Upper lobe of left lung (tissue), 6 donors: ENCODE measurements at regions not wholly inside any gene's neighbourhood (a gene's known extent, or its start where the extent isn't known, plus 50 kb on each side); places are given as distances from the start of the nearest gene placed in this dataset.
"Not testable (repeated sequence)": the region's sequence is repeated elsewhere in the genome, so short reads cannot be mapped to it uniquely, and the experiment has no call there.

Experiments used
- ATAC-seq, 2 donors: fragments of 200-7000 bp; cut with Tn5 transposase; one replicate each; pipeline ENCODE4 v1.9.1; 2022; ENCODE audit warnings: mild to moderate bottlenecking in 2 of 2, moderate library complexity in 2 of 2; ENCODE audit not compliant: low FRiP score in 2 of 2
- DNase-seq, 2 donors: peaks; one replicate each; pipeline ENCODE4 v3.0.0-alpha.2; 2019 to 2020
- H3K27ac ChIP-seq, 4 donors: fragments of 200-600 bp; sonication (generic); one replicate each; pipeline ENCODE4 v1.5.1; 2016 to 2019
- H3K27me3 ChIP-seq, 4 donors: fragments of 200-600 bp; sonication (generic); one replicate each; pipeline ENCODE4 v1.5.1; 2017 to 2019
- H3K36me3 ChIP-seq, 4 donors: fragments of 200-600 bp; sonication (generic); one replicate each; pipeline ENCODE4 v1.5.1; 2016 to 2019
- H3K4me1 ChIP-seq, 4 donors: fragments of 200-600 bp; sonication (generic); one replicate each; pipeline ENCODE4 v1.5.1; 2018 to 2019
- H3K4me3 ChIP-seq, 4 donors: fragments of 200-600 bp; sonication (generic); one replicate each; pipeline ENCODE4 v1.5.1; 2017 to 2019; ENCODE audit warnings: mild to moderate bottlenecking in 2 of 4, moderate library complexity in 1 of 4
- H3K9me3 ChIP-seq, 4 donors: fragments of 200-600 bp; sonication (generic); one replicate each; pipeline ENCODE4 v1.5.1; 2018 to 2019
- EP300 ChIP-seq, 4 donors: sonication (generic); formaldehyde crosslinking; IDR thresholded peaks; one replicate each; pipeline ENCODE4 v1.5.1; 2017; ENCODE audit warnings: antibody characterized with exemption in 4 of 4, control low read depth in 2 of 4
- POLR2A ChIP-seq, 4 donors: fragments of 450-650 bp; IDR thresholded peaks; one replicate each; pipeline ENCODE4 v1.5.1; 2016 to 2017; ENCODE audit warnings: antibody characterized with exemption in 4 of 4, mild to moderate bottlenecking in 2 of 4
- POLR2AphosphoS5 ChIP-seq, 2 donors: sonication (generic); formaldehyde crosslinking; IDR thresholded peaks; one replicate each; pipeline ENCODE4 v1.5.1; 2017; ENCODE audit warnings: antibody characterized with exemption in 2 of 2
- WGBS, 2 donors: methylation state at CpG; one replicate each; pipeline ENCODE4 v1.1.5; 2017 to 2018; 5-methylcytosine and 5-hydroxymethylcytosine counted together
- TF ChIP-seq, protein P1 (sequence below), 6 experiments: fragments of 450-650 bp in 4 of 6; fragments of 200-600 bp in 2 of 6; sonication (generic) in 2 of 6; IDR thresholded peaks; one replicate each; pipeline ENCODE4 v1.5.1; 2016 to 2019; ENCODE audit warnings: antibody characterized with exemption in 6 of 6
- donor health status: DM: no; HTN: no; CAD: no; lungs with moderate emphysema.
- donor health status: DM: no; HTN: yes; CAD: no; lungs with severe emphysema.

DNA sequence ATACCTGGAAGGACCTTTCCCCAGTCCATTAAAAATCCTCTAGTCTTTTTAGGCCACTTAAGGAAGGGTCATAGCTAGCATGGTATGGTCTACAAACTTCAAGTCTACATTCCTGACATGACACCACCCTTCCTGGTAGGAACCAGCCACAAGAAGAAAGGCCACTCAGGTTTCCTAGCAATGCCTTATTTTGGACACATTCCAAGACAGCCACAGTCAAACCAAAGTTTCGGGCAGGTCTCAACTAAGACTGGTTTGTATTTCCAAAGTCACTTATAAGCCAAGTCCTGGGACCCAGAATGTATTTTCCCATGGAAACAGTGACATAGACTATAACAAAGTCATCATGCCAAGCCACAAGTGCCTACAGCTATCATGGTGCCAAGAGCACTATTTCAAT is 50.6 kb upstream of the SLC44A3 start:
- ATAC-seq (no peak), DNase-seq (peak in 1 of 2 donors; percentile 57)
- H3K36me3 ChIP-seq = no peaks in the 10 kb centered on the region
- H3K4me3 ChIP-seq = no peak overlapping the region
- H3K9me3 ChIP-seq = no peaks in the 10 kb centered on the region
- TF ChIP-seq POLR2A (IDR thresholded peaks at IDR 0.05) (no peak), EP300 (IDR thresholded peaks at IDR 0.05) (peak in 1 of 4 donors; percentile 62)
- H3K27ac ChIP-seq = peak overlapping the region in 2 of 4 donors; percentile 3 to 61
- H3K4me1 ChIP-seq = peaks cover 6 to 38% (median 21%) of the 10 kb centered on the region in 4 donors
- no peaks in the 10 kb centered on the region for H3K27me3 ChIP-seq
- whole genome bisulfite sequencing, 2 donors = 0 to 8% methylated on average over 1 of the region's 1 CpG

- Histone ChIP-seq H3K36me3 (no peaks in the 10 kb centered on the region), H3K4me1 (peaks cover 0 to 28% (median 13%) of the 10 kb centered on the region in 4 donors), H3K27ac (peak overlapping the region in 1 of 4 donors; percentile 61), H3K4me3 (no peak overlapping the region), H3K9me3 (no peaks in the 10 kb centered on the region), H3K27me3 (no peaks in the 10 kb centered on the region)
- ATAC-seq = peak in 1 of 2 donors; percentile 29
- WGBS, 2 donors = 39 to 61% methylated on average over 4 of the region's 4 CpGs
- no peak for DNase-seq
- TF ChIP-seq, protein P1, sequence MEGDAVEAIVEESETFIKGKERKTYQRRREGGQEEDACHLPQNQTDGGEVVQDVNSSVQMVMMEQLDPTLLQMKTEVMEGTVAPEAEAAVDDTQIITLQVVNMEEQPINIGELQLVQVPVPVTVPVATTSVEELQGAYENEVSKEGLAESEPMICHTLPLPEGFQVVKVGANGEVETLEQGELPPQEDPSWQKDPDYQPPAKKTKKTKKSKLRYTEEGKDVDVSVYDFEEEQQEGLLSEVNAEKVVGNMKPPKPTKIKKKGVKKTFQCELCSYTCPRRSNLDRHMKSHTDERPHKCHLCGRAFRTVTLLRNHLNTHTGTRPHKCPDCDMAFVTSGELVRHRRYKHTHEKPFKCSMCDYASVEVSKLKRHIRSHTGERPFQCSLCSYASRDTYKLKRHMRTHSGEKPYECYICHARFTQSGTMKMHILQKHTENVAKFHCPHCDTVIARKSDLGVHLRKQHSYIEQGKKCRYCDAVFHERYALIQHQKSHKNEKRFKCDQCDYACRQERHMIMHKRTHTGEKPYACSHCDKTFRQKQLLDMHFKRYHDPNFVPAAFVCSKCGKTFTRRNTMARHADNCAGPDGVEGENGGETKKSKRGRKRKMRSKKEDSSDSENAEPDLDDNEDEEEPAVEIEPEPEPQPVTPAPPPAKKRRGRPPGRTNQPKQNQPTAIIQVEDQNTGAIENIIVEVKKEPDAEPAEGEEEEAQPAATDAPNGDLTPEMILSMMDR (IDR thresholded peaks at IDR 0.05) = no peak
- TF ChIP-seq EP300 (IDR thresholded peaks at IDR 0.05) (peak in 3 of 4 donors; percentile 74 to 96 (median 75)), POLR2AphosphoS5 (IDR thresholded peaks at IDR 0.05) (peak in 1 of 2 donors; percentile 57), POLR2A (IDR thresholded peaks at IDR 0.05) (no peak)
Measured at GRCh38 chr1:94768036-94768435, 52.1 kb upstream of the SLC44A3 start.

DNA sequence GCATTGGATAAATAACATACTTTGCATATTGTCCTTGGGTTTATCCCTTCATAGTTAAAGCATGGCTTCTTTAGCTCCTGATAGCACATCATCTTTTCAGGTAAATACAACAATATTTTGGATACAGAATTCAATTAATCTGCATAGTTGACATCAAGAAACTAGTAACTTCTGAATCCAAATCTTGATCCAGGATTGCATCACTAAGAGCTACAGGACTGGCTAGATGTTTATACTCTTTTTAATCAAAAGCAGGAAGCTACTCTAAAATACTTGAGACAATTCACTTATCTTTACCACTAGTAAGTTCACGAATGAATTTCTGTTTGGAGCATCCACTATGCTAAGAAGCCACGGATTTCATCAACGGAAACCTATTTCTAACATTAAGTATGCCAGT is 54.2 kb upstream of the SLC44A3 start:
- 76 to 84% methylated on average over 3 of the region's 3 CpGs for WGBS, 2 donors
- H3K4me3 ChIP-seq = no peak overlapping the region
- H3K27ac ChIP-seq = no peak overlapping the region
- no peaks in the 10 kb centered on the region for H3K9me3 ChIP-seq
- TF ChIP-seq POLR2AphosphoS5 (IDR thresholded peaks at IDR 0.05) (no peak), EP300 (IDR thresholded peaks at IDR 0.05) (no peak)
- peaks cover 0 to 18% (median 3%) of the 10 kb centered on the region in 4 donors for H3K4me1 ChIP-seq
- no peak for DNase-seq
- no peaks in the 10 kb centered on the region for H3K27me3 ChIP-seq
- no peaks in the 10 kb centered on the region for H3K36me3 ChIP-seq
- no peak for ATAC-seq

DNA sequence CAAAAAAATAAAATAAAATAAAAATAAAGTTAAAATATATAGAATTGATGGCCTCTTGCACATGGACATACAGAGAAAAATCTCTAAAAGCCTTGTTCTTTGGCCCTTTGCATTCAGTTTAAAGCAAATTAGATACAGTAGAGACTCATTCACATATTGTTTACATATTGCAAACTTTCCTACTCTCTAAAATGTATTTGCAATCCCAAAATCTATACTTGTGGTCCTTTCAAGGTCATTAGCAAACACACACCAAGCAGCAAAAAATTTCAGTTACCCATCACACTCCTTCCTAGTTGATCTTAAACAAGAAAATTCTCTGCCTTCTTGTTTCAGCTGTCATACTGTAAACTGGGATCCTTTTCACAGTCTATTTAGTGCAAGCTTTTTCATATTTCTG is 61.0 kb upstream of the SLC44A3 start:
- Histone ChIP-seq H3K4me3 (no peak overlapping the region), H3K4me1 (peaks cover 4 to 13% (median 11%) of the 10 kb centered on the region in 4 donors), H3K36me3 (no peaks in the 10 kb centered on the region), H3K9me3 (no peaks in the 10 kb centered on the region), H3K27me3 (no peaks in the 10 kb centered on the region), H3K27ac (no peak overlapping the region)
- TF ChIP-seq POLR2AphosphoS5 (IDR thresholded peaks at IDR 0.05) = no peak
- TF ChIP-seq EP300 (IDR thresholded peaks at IDR 0.05) = no peak
- no peak for TF ChIP-seq POLR2A (IDR thresholded peaks at IDR 0.05)
- TF ChIP-seq, protein P1 (IDR thresholded peaks at IDR 0.05) = no peak
- ATAC-seq (no peak), DNase-seq (no peak)

DNA sequence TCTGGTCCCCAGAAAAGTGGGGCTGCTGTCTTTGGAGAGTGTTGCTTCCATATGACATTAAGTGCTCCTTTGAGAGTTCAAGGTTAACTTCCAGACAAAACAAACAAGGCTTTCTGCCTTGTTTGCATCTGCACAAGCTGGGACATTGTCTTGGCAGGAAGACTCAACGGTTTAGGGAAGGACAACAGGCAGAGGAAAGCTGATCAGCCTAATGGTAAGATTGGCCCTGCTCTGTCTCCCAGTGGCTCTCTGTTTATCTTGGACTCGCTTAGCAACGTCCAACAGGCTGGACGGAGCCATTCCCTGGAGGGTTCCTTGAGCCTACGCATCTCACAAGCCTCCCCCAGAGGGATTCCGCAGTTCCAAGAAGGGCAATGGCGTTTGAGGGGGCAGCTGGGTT is 62.2 kb upstream of the SLC44A3 start:
- 67 to 74% methylated on average over 7 of the region's 7 CpGs for WGBS, 2 donors
- H3K27me3 ChIP-seq = no peaks in the 10 kb centered on the region
- no peak overlapping the region for H3K4me3 ChIP-seq
- H3K36me3 ChIP-seq = no peaks in the 10 kb centered on the region
- H3K9me3 ChIP-seq = no peaks in the 10 kb centered on the region
- TF ChIP-seq POLR2AphosphoS5 (IDR thresholded peaks at IDR 0.05) (no peak), EP300 (IDR thresholded peaks at IDR 0.05) (no peak)
- TF ChIP-seq, protein P1 (IDR thresholded peaks at IDR 0.05) = no peak
- peaks cover 8 to 20% (median 19%) of the 10 kb centered on the region in 4 donors for H3K4me1 ChIP-seq
- DNase-seq (no peak), ATAC-seq (peak in 1 of 2 donors; percentile 42)
- no peak overlapping the region for H3K27ac ChIP-seq

GRCh38 chr1:94755675-94756074 is 64.5 kb upstream of the SLC44A3 start:
- Histone ChIP-seq H3K27me3 (no peaks in the 10 kb centered on the region), H3K4me3 (no peak overlapping the region), H3K27ac (no peak overlapping the region), H3K36me3 (no peaks in the 10 kb centered on the region), H3K9me3 (no peaks in the 10 kb centered on the region), H3K4me1 (peaks cover 8 to 20% (median 19%) of the 10 kb centered on the region in 4 donors)
- ATAC-seq (peak; percentile 37 to 87), DNase-seq (no peak)
- WGBS, 2 donors = 44 to 56% methylated on average over 5 to 7 of the region's 7 CpGs
- TF ChIP-seq, protein P1 (IDR thresholded peaks at IDR 0.05) = no peak
- TF ChIP-seq POLR2A (IDR thresholded peaks at IDR 0.05) = no peak
- TF ChIP-seq POLR2AphosphoS5 (IDR thresholded peaks at IDR 0.05) = peak; percentile 14 to 29
- TF ChIP-seq EP300 (IDR thresholded peaks at IDR 0.05) = peak in 1 of 4 donors; percentile 10

- not testable (repeated sequence) for H3K9me3 ChIP-seq, H3K27me3 ChIP-seq, H3K36me3 ChIP-seq, ATAC-seq, DNase-seq, H3K4me3 ChIP-seq
- Histone ChIP-seq H3K4me1 (peaks cover 8 to 20% (median 19%) of the 10 kb centered on the region in 4 donors), H3K27ac (peak overlapping the region in 3 of 4 donors; percentile 13 to 71 (median 65))
- 77 to 80% methylated on average over 3 of the region's 3 CpGs for WGBS, 2 donors
Measured at GRCh38 chr1:94755016-94755415, 65.1 kb upstream of the SLC44A3 start.
